Stimulated activated naive B cell treated with anti-CD40 and anti-IgM and Interleukin-4, amounts not matched to agents 10 μg/mL and 1 μg/mL and 100 μg/mL, for 72 hours (primary cell): ENCODE measurements at regions not wholly inside any gene's neighbourhood (a gene's known extent, or its start where the extent isn't known, plus 50 kb on each side); places are given as distances from the start of the nearest gene placed in this dataset.
"Not testable (repeated sequence)": the region's sequence is repeated elsewhere in the genome, so short reads cannot be mapped to it uniquely, and the experiment has no call there.

Experiments used
- ATAC-seq, 2 donors: fragments of 150-1000 bp; cut with Tn5 transposase; replicated peaks; 2 replicates each; pipeline ENCODE4 v1.10.0; 2021; ENCODE audit warnings: moderate library complexity in 1 of 2
- DNase-seq: peaks from one replicate; pipeline ENCODE4 v3.0.0; 2021
- H3K27ac Mint-ChIP-seq: one replicate; pipeline ENCODE4 v1.8.0; 2022; ENCODE audit warnings: mild to moderate bottlenecking, mixed read lengths
- H3K27me3 Mint-ChIP-seq, 2 donors: one replicate each; pipeline ENCODE4 v1.8.0; 2022; ENCODE audit warnings: mixed read lengths in 2 of 2
- H3K36me3 Mint-ChIP-seq, 2 donors: one replicate each; pipeline ENCODE4 v1.8.0; 2022; ENCODE audit warnings: mixed read lengths in 2 of 2, mild to moderate bottlenecking in 1 of 2
- H3K4me1 Mint-ChIP-seq, 2 donors: one replicate each; pipeline ENCODE4 v1.8.0; 2022; ENCODE audit warnings: mixed read lengths in 2 of 2, mild to moderate bottlenecking in 1 of 2
- H3K4me3 Mint-ChIP-seq, 2 donors: one replicate each; pipeline ENCODE4 v1.8.0; 2022; ENCODE audit warnings: mild to moderate bottlenecking in 2 of 2, mixed read lengths in 2 of 2, moderate library complexity in 1 of 2
- H3K9me3 Mint-ChIP-seq, 2 donors: one replicate each; pipeline ENCODE4 v1.8.0; 2022; ENCODE audit warnings: mixed read lengths in 2 of 2, mild to moderate bottlenecking in 1 of 2

GRCh38 chr11:94235772-94236171, 68.6 kb upstream of the IZUMO1R start:
- not testable (repeated sequence) for H3K27ac Mint-ChIP-seq, DNase-seq, H3K27me3 Mint-ChIP-seq, H3K36me3 Mint-ChIP-seq, H3K4me3 Mint-ChIP-seq, ATAC-seq, H3K9me3 Mint-ChIP-seq, H3K4me1 Mint-ChIP-seq

DNA sequence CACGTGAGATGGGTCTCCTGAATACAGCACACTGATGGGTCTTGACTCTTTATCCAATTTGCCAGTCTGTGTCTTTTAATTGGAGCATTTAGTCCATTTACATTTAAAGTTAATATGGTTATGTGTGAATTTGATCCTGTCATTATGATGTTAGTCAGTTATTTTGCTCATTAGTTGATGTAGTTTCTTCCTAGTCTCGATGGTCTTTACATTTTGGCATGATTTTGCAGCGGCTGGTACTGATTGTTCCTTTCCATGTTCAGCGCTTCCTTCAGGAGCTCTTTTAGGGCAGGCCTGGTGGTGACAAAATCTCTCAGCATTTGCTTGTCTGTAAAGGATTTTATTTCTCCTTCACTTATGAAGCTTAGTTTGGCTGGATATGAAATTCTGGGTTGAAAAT, 68.0 kb upstream of the IZUMO1R start:
- not testable (repeated sequence) for H3K36me3 Mint-ChIP-seq, H3K9me3 Mint-ChIP-seq, ATAC-seq, H3K27ac Mint-ChIP-seq, H3K4me3 Mint-ChIP-seq, H3K27me3 Mint-ChIP-seq, DNase-seq, H3K4me1 Mint-ChIP-seq

GRCh38 chr11:94237447-94238153, 66.8 kb upstream of the IZUMO1R start:
- H3K36me3 Mint-ChIP-seq, DNase-seq, H3K9me3 Mint-ChIP-seq, H3K4me3 Mint-ChIP-seq, H3K27ac Mint-ChIP-seq, ATAC-seq, H3K4me1 Mint-ChIP-seq, H3K27me3 Mint-ChIP-seq: not testable (repeated sequence)

GRCh38 chr11:94238154-94238735, 66.1 kb upstream of the IZUMO1R start:
- not testable (repeated sequence) for ATAC-seq, H3K4me1 Mint-ChIP-seq, H3K27me3 Mint-ChIP-seq, H3K27ac Mint-ChIP-seq, H3K36me3 Mint-ChIP-seq, H3K4me3 Mint-ChIP-seq, H3K9me3 Mint-ChIP-seq
- DNase-seq, result peak; percentile 0

- not testable (repeated sequence) for H3K4me1 Mint-ChIP-seq, H3K27me3 Mint-ChIP-seq, DNase-seq, H3K27ac Mint-ChIP-seq, H3K36me3 Mint-ChIP-seq, ATAC-seq, H3K4me3 Mint-ChIP-seq, H3K9me3 Mint-ChIP-seq
Measured at GRCh38 chr11:94238774-94239173, 65.6 kb upstream of the IZUMO1R start.

DNA sequence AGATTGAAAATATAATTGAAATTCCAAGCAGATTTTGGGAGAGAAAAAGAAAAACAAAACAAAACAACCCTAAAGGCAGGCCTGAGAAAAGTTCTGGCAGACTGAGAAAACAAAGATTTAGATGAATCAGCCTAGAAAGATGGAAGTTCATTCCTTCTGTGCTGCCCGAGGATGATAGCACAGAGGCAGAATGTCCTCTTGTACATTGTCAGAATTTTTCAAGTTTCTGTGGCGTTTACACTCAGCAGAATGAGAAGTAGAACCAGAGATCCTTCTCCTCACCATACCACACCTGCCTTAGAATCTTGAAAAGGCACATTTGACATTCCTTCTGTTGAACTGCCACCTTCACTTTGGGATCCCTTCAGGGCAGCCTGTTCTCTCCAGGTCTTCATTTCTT, 62.5 kb upstream of the IZUMO1R start:
- peaks cover 0 to 4% of the 10 kb centered on the region in 2 donors for H3K36me3 Mint-ChIP-seq
- H3K4me3 Mint-ChIP-seq, result no peak overlapping the region
- no peak for ATAC-seq
- H3K27me3 Mint-ChIP-seq, result peaks cover 0 to 3% of the 10 kb centered on the region in 2 donors
- peaks cover 5% of the 10 kb centered on the region in 2 donors for H3K9me3 Mint-ChIP-seq
- H3K27ac Mint-ChIP-seq, result no peak overlapping the region
- H3K4me1 Mint-ChIP-seq, result no peaks in the 10 kb centered on the region
- no peak for DNase-seq

GRCh38 chr11:94243571-94244515, 60.5 kb upstream of the IZUMO1R start:
- DNase-seq, result no peak
- Mint-ChIP-seq H3K9me3 (peaks cover 5% of the 10 kb centered on the region in 2 donors), H3K27ac (no peak overlapping the region), H3K4me3 (no peak overlapping the region), H3K4me1 (no peaks in the 10 kb centered on the region), H3K36me3 (peaks cover 0 to 4% of the 10 kb centered on the region in 2 donors), H3K27me3 (peaks cover 0 to 3% of the 10 kb centered on the region in 2 donors)
- ATAC-seq, result no peak

GRCh38 chr11:94245121-94245520, 59.3 kb upstream of the IZUMO1R start:
- Mint-ChIP-seq H3K27me3 (peaks cover 0 to 3% of the 10 kb centered on the region in 2 donors), H3K27ac (no peak overlapping the region), H3K4me1 (no peaks in the 10 kb centered on the region), H3K9me3 (peaks cover 10 to 13% of the 10 kb centered on the region in 2 donors), H3K4me3 (no peak overlapping the region), H3K36me3 (peaks cover 0 to 4% of the 10 kb centered on the region in 2 donors)
- ATAC-seq (no peak), DNase-seq (no peak)

DNA sequence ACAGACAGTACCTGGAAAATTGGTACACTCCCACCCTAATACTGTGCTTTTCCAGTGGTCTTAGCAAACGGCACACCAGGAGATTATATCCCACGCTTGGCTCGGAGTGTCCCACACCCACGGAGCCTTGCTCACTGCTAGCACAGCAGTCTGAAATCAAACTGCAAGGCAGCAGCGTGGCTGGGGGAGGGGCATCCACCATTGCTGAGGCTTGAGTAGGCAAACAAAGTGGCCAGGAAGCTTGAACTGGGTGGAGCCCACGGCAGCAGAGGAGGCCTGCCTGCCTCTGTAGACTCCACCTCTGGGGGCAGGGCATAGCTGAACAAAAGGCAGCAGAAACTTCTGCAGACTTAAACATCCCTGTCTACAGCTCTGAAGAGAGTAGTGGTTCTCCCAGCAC, 56.1 kb upstream of the IZUMO1R start:
- not testable (repeated sequence) for H3K36me3 Mint-ChIP-seq, H3K4me3 Mint-ChIP-seq, DNase-seq, H3K27me3 Mint-ChIP-seq, H3K27ac Mint-ChIP-seq, H3K4me1 Mint-ChIP-seq, ATAC-seq
- H3K9me3 Mint-ChIP-seq, result peaks cover 10 to 16% of the 10 kb centered on the region in 2 donors

DNA sequence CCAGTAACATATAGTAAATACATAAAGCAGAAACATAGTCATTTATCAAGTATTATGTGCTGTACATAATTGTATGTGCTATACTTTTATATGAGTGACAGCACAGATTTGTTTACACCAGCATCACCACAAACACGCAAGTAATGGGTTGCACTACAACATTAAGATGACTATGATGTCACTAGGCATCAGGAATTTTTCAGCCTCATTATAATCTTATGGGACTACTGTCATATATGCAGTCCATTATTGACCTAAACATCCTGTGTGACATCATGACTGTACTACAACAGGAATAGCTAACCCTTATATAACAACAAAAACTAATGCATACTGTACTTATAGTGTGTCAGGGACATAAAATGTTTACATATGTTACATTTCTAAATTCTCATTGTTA, 50.2 kb upstream of the IZUMO1R start:
- Mint-ChIP-seq H3K27me3 (no peaks in the 10 kb centered on the region), H3K4me3 (no peak overlapping the region), H3K27ac (no peak overlapping the region), H3K9me3 (peaks cover 12 to 25% of the 10 kb centered on the region in 2 donors), H3K4me1 (no peaks in the 10 kb centered on the region), H3K36me3 (peaks cover 0 to 3% of the 10 kb centered on the region in 2 donors)
- DNase-seq (no peak), ATAC-seq (no peak)
